Vagina (tissue), 2 donors: ENCODE measurements at regions not wholly inside any gene's neighbourhood (a gene's known extent, or its start where the extent isn't known, plus 50 kb on each side); places are given as distances from the start of the nearest gene placed in this dataset.

Experiments
- POLR2A ChIP-seq, 2 donors: fragments of 450-650 bp; IDR thresholded peaks; one replicate each; pipeline ENCODE4 v1.6.1; 2017; ENCODE audit warnings: antibody characterized with exemption in 2 of 2, mild to moderate bottlenecking in 2 of 2, moderate library complexity in 2 of 2
- POLR2AphosphoS5 ChIP-seq, 2 donors: sonication (generic); formaldehyde crosslinking; IDR thresholded peaks; one replicate each; pipeline ENCODE4 v1.9.0; 2017; ENCODE audit warnings: antibody characterized with exemption in 2 of 2, mild to moderate bottlenecking in 2 of 2, low read depth in 1 of 2; ENCODE audit not compliant: insufficient read depth in 1 of 2
- TF ChIP-seq, protein P1 (sequence below), 3 experiments: fragments of 450-650 bp in 2 of 3; fragments of 200-600 bp in 1 of 3; sonication (generic) in 1 of 3; IDR thresholded peaks; one replicate each; pipeline ENCODE4 v1.5.1; 2017 to 2019; ENCODE audit warnings: antibody characterized with exemption in 3 of 3, mild to moderate bottlenecking in 2 of 3, moderate library complexity in 2 of 3

DNA sequence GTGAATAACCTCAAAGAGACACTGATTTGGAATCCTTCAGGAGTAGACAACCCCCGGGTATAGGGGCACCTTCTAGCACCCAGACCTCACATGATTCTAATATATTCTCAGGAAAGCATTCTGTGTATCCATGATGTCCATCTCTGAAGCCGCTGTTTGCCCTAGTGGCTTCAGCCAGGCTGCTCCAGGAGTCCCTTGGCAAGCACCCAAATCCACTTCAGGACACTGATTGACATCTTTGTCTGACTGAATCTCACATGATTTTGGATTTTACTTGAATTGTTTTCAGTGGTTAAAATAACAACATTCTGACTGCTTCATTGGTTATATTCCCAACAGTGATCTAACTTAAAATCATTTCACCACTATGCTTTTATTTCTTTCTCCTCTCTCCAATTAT, 390.5 kb upstream of the CLEC14A start:
- no peak for TF ChIP-seq POLR2A (IDR thresholded peaks at IDR 0.05)
- TF ChIP-seq, protein P1, sequence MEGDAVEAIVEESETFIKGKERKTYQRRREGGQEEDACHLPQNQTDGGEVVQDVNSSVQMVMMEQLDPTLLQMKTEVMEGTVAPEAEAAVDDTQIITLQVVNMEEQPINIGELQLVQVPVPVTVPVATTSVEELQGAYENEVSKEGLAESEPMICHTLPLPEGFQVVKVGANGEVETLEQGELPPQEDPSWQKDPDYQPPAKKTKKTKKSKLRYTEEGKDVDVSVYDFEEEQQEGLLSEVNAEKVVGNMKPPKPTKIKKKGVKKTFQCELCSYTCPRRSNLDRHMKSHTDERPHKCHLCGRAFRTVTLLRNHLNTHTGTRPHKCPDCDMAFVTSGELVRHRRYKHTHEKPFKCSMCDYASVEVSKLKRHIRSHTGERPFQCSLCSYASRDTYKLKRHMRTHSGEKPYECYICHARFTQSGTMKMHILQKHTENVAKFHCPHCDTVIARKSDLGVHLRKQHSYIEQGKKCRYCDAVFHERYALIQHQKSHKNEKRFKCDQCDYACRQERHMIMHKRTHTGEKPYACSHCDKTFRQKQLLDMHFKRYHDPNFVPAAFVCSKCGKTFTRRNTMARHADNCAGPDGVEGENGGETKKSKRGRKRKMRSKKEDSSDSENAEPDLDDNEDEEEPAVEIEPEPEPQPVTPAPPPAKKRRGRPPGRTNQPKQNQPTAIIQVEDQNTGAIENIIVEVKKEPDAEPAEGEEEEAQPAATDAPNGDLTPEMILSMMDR (IDR thresholded peaks at IDR 0.05): no peak
- no peak for TF ChIP-seq POLR2AphosphoS5 (IDR thresholded peaks at IDR 0.05; ENCODE audit: insufficient read depth in 1 of 2, low read depth in 1 of 2)
